H1 (cell line): ENCODE measurements at regions not wholly inside any gene's neighbourhood (a gene's known extent, or its start where the extent isn't known, plus 50 kb on each side); places are given as distances from the start of the nearest gene placed in this dataset.

Experiments used
- CHD7 ChIP-seq: fragments of 300-600 bp; sonication (generic); IDR thresholded peaks from 2 replicates; pipeline ENCODE4 v1.7.1; 2012; ENCODE audit warnings: low read length, moderate library complexity, mild to moderate bottlenecking, inconsistent platforms; ENCODE audit not compliant: insufficient replicate concordance
- CTCF ChIP-seq, 3 experiments: IDR thresholded peaks; 1 replicate in 2 of 3; 2 replicates in 1 of 3; pipeline versions ENCODE4 v1.5.1 to v1.6.1; 2011; ENCODE audit warnings: low read length in 3 of 3, mild to moderate bottlenecking in 3 of 3, inconsistent platforms in 2 of 3, low read depth in 1 of 3, moderate library complexity in 1 of 3; ENCODE audit not compliant: insufficient read depth in 1 of 3; ENCODE audit errors: control extremely low read depth in 1 of 3
- GABPA ChIP-seq: IDR thresholded peaks from 2 replicates; pipeline ENCODE4 v1.6.1; 2011; ENCODE audit warnings: mild to moderate bottlenecking, low read length, moderate library complexity, borderline replicate concordance; ENCODE audit not compliant: insufficient read depth
- MAFK ChIP-seq: IDR thresholded peaks from 2 replicates; pipeline ENCODE4 v1.6.1; 2012; ENCODE audit warnings: low read depth, mild to moderate bottlenecking, improper control_type of control experiment, low read length
- POLR2A ChIP-seq, 2 experiments: IDR thresholded peaks; 1 replicate in 1 of 2; 2 replicates in 1 of 2; pipeline ENCODE4 v1.6.1; 2011; ENCODE audit warnings: low read depth in 2 of 2, low read length in 2 of 2, mild to moderate bottlenecking in 2 of 2; ENCODE audit errors: control extremely low read depth in 1 of 2
- RAD21 ChIP-seq, 2 experiments: IDR thresholded peaks in 1 of 2; conservative IDR thresholded peaks in 1 of 2; 2 replicates each; pipeline ENCODE4 v1.6.1; 2011; ENCODE audit warnings: low read depth in 2 of 2, low read length in 2 of 2, improper control_type of control experiment in 1 of 2, inconsistent platforms in 1 of 2, mild to moderate bottlenecking in 1 of 2, moderate library complexity in 1 of 2
- YY1 ChIP-seq: IDR thresholded peaks from 2 replicates; pipeline ENCODE4 v1.6.1; 2011; ENCODE audit warnings: low read depth, mild to moderate bottlenecking, low read length

- TF ChIP-seq CTCF (IDR thresholded peaks at IDR 0.05; ENCODE audit: control extremely low read depth in 1 of 3, insufficient read depth in 1 of 3, low read depth in 1 of 3, low read length in 3 of 3) (no peak), CHD7 (no peak), MAFK (no peak), GABPA (no peak), YY1 (no peak), POLR2A (IDR thresholded peaks at IDR 0.05; ENCODE audit: control extremely low read depth in 1 of 2, low read depth in 2 of 2, low read length in 2 of 2) (no peak), RAD21 (IDR thresholded peaks at IDR 0.05 in 1 of 2, conservative IDR thresholded peaks at IDR 0.05 in 1 of 2; ENCODE audit: low read depth in 2 of 2, low read length in 2 of 2) (no peak)
Measured at GRCh38 chr1:37243368-37244082, 209.2 kb upstream of the GRIK3 start.
